HFF-Myc (cell line): ENCODE measurements at regions not wholly inside any gene's neighbourhood (a gene's known extent, or its start where the extent isn't known, plus 50 kb on each side); places are given as distances from the start of the nearest gene placed in this dataset.
"Not testable (repeated sequence)": the region's sequence is repeated elsewhere in the genome, so short reads cannot be mapped to it uniquely, and the experiment has no call there.

ENCODE experiments used
- DNase-seq: peaks from one replicate; pipeline ENCODE4 v3.0.0-alpha.2; 2011; ENCODE audit warnings: low read depth; ENCODE audit errors: extremely low read depth
- H3K4me3 ChIP-seq: replicated peaks from 2 replicates; pipeline ENCODE4 v1.5.1; 2011; ENCODE audit warnings: low read depth, mild to moderate bottlenecking, control low read depth, low read length
- TF ChIP-seq, protein P1 (sequence below): IDR thresholded peaks from 2 replicates; pipeline ENCODE4 v1.5.1; 2012; ENCODE audit warnings: mild to moderate bottlenecking, low read depth, low read length, control low read depth; ENCODE audit errors: missing control alignments

- H3K4me3 ChIP-seq, result no peak overlapping the region
- DNase-seq, result no peak
- TF ChIP-seq, protein P1, sequence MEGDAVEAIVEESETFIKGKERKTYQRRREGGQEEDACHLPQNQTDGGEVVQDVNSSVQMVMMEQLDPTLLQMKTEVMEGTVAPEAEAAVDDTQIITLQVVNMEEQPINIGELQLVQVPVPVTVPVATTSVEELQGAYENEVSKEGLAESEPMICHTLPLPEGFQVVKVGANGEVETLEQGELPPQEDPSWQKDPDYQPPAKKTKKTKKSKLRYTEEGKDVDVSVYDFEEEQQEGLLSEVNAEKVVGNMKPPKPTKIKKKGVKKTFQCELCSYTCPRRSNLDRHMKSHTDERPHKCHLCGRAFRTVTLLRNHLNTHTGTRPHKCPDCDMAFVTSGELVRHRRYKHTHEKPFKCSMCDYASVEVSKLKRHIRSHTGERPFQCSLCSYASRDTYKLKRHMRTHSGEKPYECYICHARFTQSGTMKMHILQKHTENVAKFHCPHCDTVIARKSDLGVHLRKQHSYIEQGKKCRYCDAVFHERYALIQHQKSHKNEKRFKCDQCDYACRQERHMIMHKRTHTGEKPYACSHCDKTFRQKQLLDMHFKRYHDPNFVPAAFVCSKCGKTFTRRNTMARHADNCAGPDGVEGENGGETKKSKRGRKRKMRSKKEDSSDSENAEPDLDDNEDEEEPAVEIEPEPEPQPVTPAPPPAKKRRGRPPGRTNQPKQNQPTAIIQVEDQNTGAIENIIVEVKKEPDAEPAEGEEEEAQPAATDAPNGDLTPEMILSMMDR, result no peak
These were observed 181.6 kb upstream of the SOX14 start for GRCh38 chr3:137582484-137582883.

- TF ChIP-seq, protein P1, result no peak
- H3K4me3 ChIP-seq, result no peak overlapping the region
- DNase-seq, result no peak
These were observed 180.9 kb upstream of the SOX14 start for GRCh38 chr3:137583256-137583655.

DNA sequence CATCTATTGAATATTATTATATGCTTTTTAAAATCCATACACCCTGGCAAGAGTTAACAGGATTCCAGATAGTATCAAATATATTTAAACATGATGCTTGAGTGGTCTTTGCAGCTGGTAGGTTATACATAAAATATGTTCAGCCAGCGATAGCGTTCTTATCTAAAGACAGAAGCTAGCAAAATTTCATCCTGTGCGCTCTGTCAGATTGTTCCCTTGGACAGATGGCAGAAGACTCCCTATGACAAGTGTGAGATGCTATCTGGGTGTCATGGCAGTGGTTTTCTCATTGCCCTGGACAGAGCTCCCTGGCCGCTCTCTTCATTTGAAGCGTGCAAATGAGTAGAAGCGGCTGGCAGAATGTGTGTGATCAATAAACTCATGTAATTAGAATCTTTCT lies 175.2 kb upstream of the SOX14 start:
- no peak for DNase-seq
- TF ChIP-seq, protein P1, result no peak
- no peak overlapping the region for H3K4me3 ChIP-seq

DNA sequence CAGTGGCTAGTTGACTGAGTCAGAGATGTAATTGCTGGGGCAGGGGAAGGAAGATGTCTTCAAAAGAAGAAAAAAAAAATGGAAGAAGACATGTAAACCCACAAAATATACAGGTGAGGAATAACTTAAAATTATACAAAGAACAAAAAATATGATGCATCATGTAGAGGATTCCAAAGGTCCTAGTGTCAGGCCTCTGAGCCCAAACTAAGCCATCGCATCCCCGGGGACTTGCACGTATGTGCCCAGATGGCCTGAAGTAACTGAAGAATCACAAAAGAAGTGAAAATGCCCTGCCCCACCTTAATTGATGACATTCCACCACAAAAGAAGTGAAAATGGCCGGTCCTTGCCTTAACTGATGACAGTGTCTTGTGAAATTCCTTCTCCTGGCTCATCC lies 168.7 kb upstream of the SOX14 start:
- not testable (repeated sequence) for H3K4me3 ChIP-seq, DNase-seq

DNA sequence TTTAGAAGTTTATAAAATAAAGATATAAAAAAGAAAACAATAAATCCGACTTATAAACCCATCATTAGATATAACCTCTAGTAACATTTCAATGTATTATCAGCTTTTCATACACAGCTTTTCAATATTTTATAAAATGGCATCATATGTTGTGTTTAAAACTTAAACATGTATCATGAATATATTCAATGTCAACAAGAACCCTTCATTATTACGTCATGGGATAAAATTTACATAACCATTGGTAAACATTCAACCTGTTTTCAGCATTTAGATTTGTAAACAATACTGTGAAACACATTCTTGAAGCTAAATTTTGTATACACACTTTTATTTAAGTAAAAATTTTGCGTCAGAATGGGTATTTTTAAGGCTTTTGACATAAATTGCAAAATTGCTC lies 153.4 kb upstream of the SOX14 start:
- no peak overlapping the region for H3K4me3 ChIP-seq
- DNase-seq, result no peak
- TF ChIP-seq, protein P1, result no peak

- TF ChIP-seq, protein P1, result no peak
- DNase-seq, result no peak
These were observed 151.8 kb upstream of the SOX14 start for GRCh38 chr3:137612291-137612690.

GRCh38 chr3:137615659-137616418 lies 148.3 kb upstream of the SOX14 start:
- no peak overlapping the region for H3K4me3 ChIP-seq
- DNase-seq, result no peak
- TF ChIP-seq, protein P1, result no peak

More at GRCh38 chr3:137612291-137612690, 151.8 kb upstream of the SOX14 start:
- H3K4me3 ChIP-seq, result no peak overlapping the region
